Sigmoid colon (tissue), 4 donors: ENCODE measurements at regions not wholly inside any gene's neighbourhood (a gene's known extent, or its start where the extent isn't known, plus 50 kb on each side); places are given as distances from the start of the nearest gene placed in this dataset.

ENCODE experiments used
- CTCF ChIP-seq, 4 experiments: fragments of 450-650 bp in 3 of 4; fragments of 200-600 bp in 1 of 4; IDR thresholded peaks; one replicate each; pipeline ENCODE4 v1.5.1; 2016 to 2019; ENCODE audit warnings: antibody characterized with exemption in 4 of 4, mild to moderate bottlenecking in 3 of 4, moderate library complexity in 2 of 4
- POLR2AphosphoS5 ChIP-seq, 4 donors: sonication (generic); formaldehyde crosslinking; IDR thresholded peaks; one replicate each; pipeline ENCODE4 v1.6.1; 2017; ENCODE audit warnings: antibody characterized with exemption in 4 of 4

GRCh38 chr9:6073731-6074130 is 58.3 kb upstream of the RANBP6 start:
- TF ChIP-seq CTCF (IDR thresholded peaks at IDR 0.05), result no peak
- TF ChIP-seq POLR2AphosphoS5 (IDR thresholded peaks at IDR 0.05), result no peak
